ENCODE measurements at regions not wholly inside any gene's neighbourhood (a gene's known extent, or its start where the extent isn't known, plus 50 kb on each side); places are given as distances from the start of the nearest gene placed in this dataset.

DNA sequence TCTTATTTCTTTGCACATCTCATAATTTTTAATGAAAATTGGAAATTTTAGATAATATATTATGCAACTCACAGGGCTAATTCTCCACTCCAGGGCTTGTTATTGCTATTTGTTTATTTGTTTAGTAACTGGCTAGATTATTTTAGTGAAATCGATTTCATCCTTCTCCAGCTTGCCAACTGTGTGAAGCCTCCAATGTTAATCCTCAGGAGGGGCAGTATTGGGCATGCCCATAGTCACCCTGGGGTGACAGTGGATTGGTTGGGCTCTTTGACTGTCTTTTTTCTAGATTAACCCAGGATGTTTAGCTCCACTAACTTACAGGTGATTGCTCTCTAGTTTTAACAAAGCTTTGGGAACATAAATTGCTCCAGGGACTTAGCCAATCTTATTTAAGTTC, 450.1 kb downstream of the BMP2 start:
- TF ChIP-seq EP300 (IDR thresholded peaks at IDR 0.05; ENCODE audit: low read depth) (no peak), POLR2AphosphoS5 (IDR thresholded peaks at IDR 0.05) (no peak)
- TF ChIP-seq, protein P1, sequence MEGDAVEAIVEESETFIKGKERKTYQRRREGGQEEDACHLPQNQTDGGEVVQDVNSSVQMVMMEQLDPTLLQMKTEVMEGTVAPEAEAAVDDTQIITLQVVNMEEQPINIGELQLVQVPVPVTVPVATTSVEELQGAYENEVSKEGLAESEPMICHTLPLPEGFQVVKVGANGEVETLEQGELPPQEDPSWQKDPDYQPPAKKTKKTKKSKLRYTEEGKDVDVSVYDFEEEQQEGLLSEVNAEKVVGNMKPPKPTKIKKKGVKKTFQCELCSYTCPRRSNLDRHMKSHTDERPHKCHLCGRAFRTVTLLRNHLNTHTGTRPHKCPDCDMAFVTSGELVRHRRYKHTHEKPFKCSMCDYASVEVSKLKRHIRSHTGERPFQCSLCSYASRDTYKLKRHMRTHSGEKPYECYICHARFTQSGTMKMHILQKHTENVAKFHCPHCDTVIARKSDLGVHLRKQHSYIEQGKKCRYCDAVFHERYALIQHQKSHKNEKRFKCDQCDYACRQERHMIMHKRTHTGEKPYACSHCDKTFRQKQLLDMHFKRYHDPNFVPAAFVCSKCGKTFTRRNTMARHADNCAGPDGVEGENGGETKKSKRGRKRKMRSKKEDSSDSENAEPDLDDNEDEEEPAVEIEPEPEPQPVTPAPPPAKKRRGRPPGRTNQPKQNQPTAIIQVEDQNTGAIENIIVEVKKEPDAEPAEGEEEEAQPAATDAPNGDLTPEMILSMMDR (IDR thresholded peaks at IDR 0.05) = no peak

Data from transverse colon (tissue), 4 donors.